Suprapubic skin (tissue), 4 donors: ENCODE measurements at regions not wholly inside any gene's neighbourhood (a gene's known extent, or its start where the extent isn't known, plus 50 kb on each side); places are given as distances from the start of the nearest gene placed in this dataset.

Source experiments
- CTCF ChIP-seq, 2 donors: fragments of 200-600 bp in 1 of 2; fragments of 450-650 bp in 1 of 2; sonication (generic) in 1 of 2; IDR thresholded peaks; one replicate each; pipeline ENCODE4 v1.5.1; 2016 to 2019; ENCODE audit warnings: antibody characterized with exemption in 2 of 2, mild to moderate bottlenecking in 1 of 2, moderate library complexity in 1 of 2
- POLR2A ChIP-seq, 2 donors: fragments of 450-650 bp; IDR thresholded peaks; one replicate each; pipeline ENCODE4 v1.6.1; 2017; ENCODE audit warnings: antibody characterized with exemption in 2 of 2, mild to moderate bottlenecking in 2 of 2, moderate library complexity in 2 of 2
- POLR2AphosphoS5 ChIP-seq, 3 donors: sonication (generic); formaldehyde crosslinking; IDR thresholded peaks; one replicate each; pipeline ENCODE4 v1.6.1; 2017; ENCODE audit warnings: antibody characterized with exemption in 3 of 3

- no peak for TF ChIP-seq POLR2A (IDR thresholded peaks at IDR 0.05)
- no peak for TF ChIP-seq CTCF (IDR thresholded peaks at IDR 0.05)
- TF ChIP-seq POLR2AphosphoS5 (IDR thresholded peaks at IDR 0.05) = no peak
These were observed 174.8 kb downstream of the TNFSF18 start for GRCh38 chr1:172875892-172876291.
